ENCODE measurements at regions not wholly inside any gene's neighbourhood (a gene's known extent, or its start where the extent isn't known, plus 50 kb on each side); places are given as distances from the start of the nearest gene placed in this dataset.
"Not testable (repeated sequence)": the region's sequence is repeated elsewhere in the genome, so short reads cannot be mapped to it uniquely, and the experiment has no call there.

DNA sequence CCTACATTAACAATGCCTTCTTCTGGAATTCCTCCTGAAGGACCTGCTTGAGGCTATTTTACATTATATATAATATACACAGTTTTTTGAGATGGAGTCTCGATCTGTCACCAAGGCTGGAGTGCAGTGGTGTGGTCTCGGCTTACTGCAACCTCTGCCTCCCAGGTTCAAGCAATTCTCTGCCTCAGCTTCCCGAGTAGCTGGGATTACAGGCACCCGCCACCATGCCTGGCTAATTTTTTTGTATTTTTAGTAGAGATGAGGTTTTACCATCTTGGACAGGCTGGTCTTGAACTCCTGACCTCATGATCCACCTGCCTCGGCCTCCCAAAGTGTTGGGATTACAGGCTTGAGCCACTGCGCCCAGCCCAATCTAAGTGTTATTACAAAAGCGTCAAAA lies 71.9 kb upstream of the PRR23C start:
- not testable (repeated sequence) for DNase-seq

- DNase-seq: no peak
Observed at GRCh38 chr3:139117136-139117675, 72.5 kb upstream of the PRR23C start.

DNA sequence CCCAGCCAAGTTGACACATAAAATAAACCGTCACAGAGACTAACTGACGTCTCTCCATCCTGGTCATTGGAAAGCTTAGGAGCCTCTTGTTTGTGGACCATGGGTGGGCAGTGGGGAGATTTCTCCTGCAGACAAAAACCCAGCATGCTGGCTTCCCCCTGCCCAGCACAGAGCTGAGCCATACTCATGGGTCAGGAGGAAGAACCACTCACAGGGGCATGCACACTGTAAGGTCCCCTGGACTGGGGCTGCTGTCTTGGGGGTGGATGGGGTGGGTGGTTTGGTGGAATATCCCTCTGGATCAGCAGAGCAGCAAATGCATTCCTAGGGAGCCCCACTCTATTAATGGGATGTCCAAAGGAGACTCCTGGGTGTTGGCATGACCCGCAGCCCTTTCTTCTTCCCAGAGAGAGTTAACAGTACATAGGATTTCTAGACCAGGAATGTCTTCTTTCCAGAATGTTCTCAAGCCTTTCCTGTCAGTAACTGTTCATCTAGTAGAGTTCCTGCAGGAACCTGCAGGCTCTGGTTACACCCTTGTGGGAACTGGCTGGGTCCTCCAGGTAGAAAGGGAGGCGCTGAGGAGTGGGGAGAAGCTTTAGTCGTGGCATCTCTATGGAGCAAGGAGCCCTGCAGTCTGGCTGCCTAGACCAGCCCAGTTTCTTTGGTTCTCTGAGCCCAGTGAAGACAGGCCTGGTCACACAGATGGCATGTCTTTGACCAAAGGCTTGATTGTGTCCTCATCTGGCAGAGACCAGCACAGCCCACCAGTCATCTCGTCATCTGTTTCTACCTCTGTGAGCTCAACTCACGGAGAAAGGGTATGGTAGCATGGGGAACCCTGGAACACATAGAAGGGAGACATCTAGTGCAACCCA lies 73.4 kb upstream of the PRR23C start:
- DNase-seq: no peak

GRCh38 chr3:139118835-139119234 lies 74.1 kb upstream of the PRR23C start:
- DNase-seq: no peak

DNA sequence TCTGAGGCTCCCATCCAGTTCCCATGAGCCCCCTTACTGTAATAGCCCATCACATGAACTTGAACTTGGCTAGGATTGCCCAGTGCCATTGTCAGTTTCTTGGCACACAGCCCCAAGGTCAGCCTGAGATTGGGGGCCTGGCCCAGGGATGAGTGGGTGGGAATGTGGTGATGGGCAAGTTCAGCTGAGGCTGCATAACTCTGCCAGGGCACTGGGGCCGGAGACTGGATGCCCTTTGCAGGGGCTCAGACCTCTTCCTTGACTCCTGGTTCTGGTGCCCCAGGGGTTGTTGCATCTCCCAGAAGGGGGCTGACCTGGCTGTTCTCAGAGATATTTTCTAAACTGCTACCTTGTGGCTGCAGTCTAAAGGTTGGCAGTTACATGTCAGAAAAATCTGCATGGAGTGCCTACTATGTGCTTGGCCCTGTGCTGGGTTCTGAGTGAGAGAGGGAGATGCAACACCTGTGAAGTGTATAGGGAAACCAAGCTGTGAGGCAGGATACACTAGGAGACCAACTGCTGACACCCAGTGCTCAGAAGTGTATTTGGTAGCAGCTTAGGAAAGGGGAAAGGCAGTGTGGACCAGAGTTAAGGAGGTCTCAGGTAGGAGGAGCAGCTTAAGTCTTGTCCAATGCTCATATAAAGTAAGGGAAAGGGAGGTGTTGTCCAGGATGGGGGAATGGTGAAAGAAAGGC lies 74.8 kb upstream of the PRR23C start:
- no peak for DNase-seq

- DNase-seq: no peak
Observed at GRCh38 chr3:139120086-139121056, 75.7 kb upstream of the PRR23C start.

DNA sequence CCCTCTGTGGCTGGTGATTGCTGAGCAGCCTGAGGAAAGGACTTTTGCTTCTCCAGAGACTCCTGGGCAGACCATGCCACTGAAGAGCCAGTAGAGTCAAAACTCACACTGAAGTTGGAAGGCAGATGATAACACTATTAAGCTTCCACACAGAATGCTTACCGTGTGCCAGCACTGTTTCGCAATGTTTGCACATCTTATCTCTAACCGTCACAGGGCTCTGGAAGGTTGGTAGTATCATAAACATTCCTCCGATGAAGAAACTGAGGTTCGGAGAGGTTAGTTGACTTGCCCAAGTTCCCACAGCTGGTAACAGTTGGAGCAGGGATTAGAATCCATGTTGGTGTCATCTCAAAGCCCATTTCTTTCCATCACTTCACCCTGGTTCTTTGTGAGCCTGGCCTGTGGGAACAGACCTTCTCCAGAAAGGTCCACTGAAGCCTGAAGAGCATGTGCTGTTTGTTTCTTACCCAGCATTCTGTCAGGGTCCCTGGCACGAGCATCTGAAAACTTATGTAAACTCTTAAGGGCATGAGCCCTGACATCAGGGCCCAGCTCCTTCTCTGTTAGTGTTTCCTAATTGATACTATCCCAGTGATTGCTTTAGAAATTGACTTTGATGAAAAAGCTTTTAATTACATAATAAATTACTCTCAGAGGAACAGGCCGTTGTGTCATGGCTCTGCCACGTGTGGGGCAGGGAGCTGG lies 77.0 kb upstream of the PRR23C start:
- no peak for DNase-seq

DNA sequence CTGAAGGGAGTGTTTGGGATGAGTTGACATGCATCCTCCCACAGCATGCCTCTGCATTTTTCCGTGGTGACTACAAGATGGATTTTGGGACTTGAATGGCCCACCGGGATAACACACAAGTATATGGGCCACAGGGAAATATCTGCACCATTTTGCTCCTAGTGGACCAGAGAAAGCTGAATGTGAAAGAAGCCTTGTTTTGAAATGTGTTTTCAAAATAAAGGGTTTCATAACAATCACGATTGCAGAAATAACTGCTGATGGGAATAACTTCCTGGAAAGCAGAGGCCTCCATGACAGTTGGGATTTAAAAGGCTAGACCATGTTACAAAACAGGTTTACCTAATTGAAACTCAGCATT lies 77.5 kb upstream of the PRR23C start:
- DNase-seq: no peak

DNA sequence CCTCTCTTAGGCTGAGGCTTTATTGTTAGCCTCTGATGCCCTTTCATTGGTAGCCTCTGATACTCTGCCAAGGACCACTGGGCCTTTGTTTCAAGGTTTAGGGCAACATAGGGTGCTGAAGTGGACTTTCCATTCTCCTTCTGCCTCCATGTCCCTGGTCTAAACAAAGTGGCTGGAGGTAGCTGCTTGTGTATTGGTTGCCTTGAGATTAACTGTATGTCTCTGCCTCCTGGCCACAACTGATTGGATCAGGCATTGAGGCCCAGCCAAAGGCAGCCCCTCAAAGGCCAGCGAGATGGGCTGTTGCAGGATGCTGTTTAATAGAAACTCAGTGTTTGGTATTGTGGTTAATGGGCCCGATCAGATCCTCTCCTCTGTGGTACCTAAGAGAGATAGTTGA lies 77.9 kb upstream of the PRR23C start:
- no peak for DNase-seq

- DNase-seq: no peak
Observed at GRCh38 chr3:139123377-139124095, 78.8 kb upstream of the PRR23C start.

DNA sequence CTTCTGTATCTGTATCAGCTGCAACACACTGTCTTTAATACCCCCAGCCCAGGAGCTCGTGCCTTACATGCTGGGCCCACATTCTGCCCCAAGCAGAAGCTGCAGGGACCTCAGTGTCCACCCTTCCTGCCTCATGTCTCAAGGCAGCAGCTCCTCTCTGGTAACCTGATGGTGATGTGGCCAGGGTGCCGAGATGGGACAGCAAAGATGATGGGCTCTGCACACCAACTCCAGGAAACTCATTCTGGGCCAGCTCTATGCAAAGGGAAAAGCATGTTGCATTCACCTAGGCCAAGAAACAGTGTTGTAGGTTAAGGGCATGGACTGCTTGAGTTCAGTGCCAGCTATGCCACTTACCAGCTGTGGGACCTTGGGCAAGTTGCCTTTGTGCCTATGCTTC lies 79.5 kb upstream of the PRR23C start:
- DNase-seq: no peak

GRCh38 chr3:139127101-139127500 lies 82.4 kb upstream of the PRR23C start:
- no peak for DNase-seq

- not testable (repeated sequence) for DNase-seq
Observed at GRCh38 chr3:139127629-139128028, 82.9 kb upstream of the PRR23C start.

DNA sequence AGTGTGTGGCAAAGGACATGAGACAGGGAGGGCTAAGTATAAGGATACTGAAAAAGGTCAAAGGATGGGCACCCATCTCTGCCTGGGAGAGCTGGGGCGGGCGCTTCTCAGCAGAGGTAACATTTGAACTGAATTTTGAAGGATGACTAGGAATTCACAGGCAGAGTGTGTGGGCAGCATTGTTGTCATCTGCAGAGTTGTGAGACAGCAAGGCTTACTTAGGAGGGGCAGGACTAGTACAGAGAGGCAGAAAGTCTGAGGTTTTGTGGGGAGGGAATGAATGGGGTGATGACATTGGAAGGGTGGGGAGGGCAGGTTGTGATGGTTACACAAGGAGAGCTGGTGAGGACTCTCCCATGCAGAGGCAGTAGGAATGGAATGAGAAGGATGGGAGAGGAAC lies 84.1 kb upstream of the PRR23C start:
- no peak for DNase-seq

DNA sequence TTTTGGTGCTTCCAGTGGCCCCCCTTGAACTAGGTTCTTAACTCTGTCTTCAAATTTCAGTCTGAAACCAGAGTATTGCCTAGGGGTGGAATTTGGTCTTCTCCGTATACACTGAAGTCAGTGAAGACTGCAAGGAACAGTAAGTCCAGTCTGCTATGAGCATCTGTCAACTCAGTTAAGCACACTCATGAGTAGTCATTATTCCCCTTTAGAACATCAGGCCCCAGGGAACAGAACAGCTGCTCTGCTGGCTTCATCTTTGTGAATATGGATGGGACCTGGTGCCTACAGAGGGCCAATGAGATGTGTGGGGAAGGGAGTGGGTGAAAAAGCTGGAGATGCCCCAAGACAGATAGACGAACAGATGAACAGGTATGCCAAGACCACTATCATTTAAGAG lies 85.2 kb upstream of the PRR23C start:
- no peak for DNase-seq

DNA sequence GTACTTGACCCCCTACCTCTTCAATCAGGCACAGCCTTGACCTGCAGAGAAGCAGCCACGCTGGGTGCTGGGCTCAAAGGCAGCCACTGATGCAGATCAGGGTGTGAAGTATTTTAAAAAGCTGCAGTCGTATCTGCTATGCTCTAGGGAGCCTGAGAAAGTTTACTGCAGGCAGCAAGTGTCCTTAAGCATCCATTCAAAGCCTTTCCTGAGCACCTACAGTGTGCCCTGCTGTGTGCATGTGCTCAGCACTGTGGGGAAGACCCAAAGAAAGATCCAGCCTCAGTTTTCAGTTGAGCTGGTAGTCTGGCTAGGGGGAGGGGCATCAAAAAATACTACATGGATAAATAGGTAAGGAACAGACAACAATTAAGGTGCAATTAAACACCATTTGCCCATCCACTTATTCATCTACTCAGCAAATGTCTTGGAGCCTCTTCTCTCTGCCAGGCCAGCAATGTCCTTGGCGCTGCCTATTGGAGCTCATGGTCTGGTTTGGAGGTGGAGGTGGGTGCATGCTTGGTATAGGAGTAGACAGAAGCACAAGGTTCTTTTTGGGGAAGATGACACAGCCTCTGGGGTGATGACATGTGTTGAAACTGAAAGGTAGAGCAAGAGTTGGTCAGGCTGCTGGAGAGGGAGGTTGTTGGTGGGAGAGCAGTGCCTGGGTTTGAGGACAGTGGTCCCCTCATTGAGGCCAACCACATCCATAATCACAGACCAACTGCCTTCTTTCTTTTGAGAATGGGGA lies 85.9 kb upstream of the PRR23C start:
- no peak for DNase-seq

GRCh38 chr3:139131951-139132350 lies 87.3 kb upstream of the PRR23C start:
- DNase-seq: no peak

DNA sequence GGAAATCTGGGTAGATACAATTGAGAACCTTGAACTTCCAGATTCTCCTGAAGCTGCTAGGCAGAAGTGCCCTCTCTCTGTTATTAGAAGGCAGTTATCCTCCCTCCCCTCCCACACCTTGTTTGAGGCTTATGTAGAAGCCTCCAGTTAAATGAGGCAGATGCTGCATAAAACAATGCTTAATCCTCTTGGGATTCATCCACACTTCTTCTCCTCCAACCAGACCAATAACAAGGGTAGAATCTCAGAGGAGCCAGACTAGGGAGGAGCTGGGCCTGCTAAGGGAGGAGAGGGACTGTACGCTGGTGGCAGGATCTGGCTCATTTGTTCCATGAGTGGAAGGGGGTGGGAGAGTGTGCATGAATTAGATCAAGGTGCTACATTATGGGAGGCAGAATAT lies 88.3 kb upstream of the PRR23C start:
- DNase-seq: no peak

DNA sequence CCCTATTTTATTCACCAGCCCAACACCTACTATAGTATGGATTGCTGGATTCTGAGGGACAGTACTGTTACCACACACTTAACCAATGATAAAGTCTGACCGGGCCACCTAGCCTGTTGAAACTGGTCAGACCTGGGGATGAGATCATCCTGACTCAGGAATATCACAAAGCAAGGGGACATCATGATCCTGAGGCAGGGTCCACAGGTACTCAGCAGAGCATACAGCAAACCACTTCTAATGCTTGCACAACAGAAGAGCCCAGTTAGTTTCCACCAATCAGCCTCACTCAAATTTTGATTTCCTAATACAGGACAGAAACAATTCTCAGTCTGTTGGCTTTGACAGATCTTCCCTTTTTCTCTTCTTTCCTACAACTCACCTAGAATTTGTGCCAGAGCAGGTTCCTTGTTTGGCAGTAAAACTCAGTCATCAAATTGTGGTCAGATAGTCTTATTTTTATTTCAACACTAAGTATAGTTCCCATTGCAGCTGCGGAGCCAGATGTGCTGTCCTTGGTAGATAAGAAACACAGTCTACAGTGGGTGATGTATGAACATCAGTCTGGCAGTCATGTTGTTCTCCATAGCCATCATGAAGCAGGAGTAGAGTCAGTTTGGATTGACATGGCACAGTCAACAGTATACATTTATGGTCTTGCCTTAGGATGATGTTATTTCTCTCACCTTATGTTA lies 90.1 kb upstream of the PRR23C start:
- DNase-seq: no peak

DNA sequence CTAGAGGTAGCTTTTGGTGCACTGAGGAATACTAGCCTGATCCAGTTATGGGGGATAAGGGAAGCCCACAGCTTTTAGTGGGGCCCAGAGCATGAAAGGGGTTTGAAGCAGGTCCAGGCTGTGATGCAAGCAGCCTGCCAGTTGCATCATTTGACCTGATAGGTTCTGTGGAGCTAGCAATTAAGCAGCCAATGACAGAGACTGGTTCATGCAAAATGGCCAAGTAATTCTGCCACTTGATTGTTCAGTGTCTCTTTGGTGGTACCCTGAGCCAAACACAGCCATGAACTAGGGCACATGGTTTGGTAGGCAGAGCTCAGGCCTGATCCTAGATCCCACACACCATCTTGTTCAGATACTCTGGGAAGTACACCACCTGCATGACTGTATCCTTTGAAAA lies 91.0 kb upstream of the PRR23C start:
- DNase-seq: no peak

All from NK-92 treated with Interleukin-12 subunit alpha and Interleukin-12 subunit beta, amount 100 ng/mL, for 24 hours (cell line).